ENCODE measurements at regions not wholly inside any gene's neighbourhood (a gene's known extent, or its start where the extent isn't known, plus 50 kb on each side); places are given as distances from the start of the nearest gene placed in this dataset.

GRCh38 chr6:103895136-103895535 is 964.6 kb downstream of the HACE1 start:
- Histone ChIP-seq H3K27ac (ENCODE audit: low read depth, low read length) (no peak overlapping the region), H3K4me2 (ENCODE audit: insufficient read depth in 1 of 2, low read depth in 2 of 2, low read length in 2 of 2) (no peak overlapping the region), H3K79me2 (ENCODE audit: control insufficient read depth in 1 of 2, insufficient read depth in 2 of 2, low read length in 2 of 2) (no peaks in the 10 kb centered on the region), H3K14ac (ENCODE audit: insufficient read length) (no peak overlapping the region), H3K4me3 (ENCODE audit: extremely low read depth in 1 of 4, insufficient read depth in 2 of 4, low read depth in 3 of 4, low read length in 4 of 4) (no peak overlapping the region), H4K20me1 (replicated peaks in 1 of 2; ENCODE audit: control insufficient read depth in 1 of 2, insufficient read depth in 2 of 2, low read length in 2 of 2) (no peaks in the 10 kb centered on the region), H2BK120ac (replicated peaks; ENCODE audit: low read depth, low read length) (no peak overlapping the region), H3K23ac (ENCODE audit: insufficient read length) (no peak overlapping the region), H2AFZ (ENCODE audit: low read length) (no peak overlapping the region), H2BK5ac (ENCODE audit: low read depth, low read length) (no peak overlapping the region), H3K4me1 (replicated peaks in 1 of 4; ENCODE audit: control insufficient read depth in 3 of 4, insufficient read depth in 4 of 4, low read length in 3 of 4) (no peaks in the 10 kb centered on the region), H4K91ac (replicated peaks; ENCODE audit: insufficient read length, low read length) (no peak overlapping the region), H3K27me3 (replicated peaks in 1 of 4; ENCODE audit: control insufficient read depth in 3 of 4, extremely low read depth in 1 of 4, insufficient read depth in 3 of 4, low read length in 3 of 4) (no peaks in the 10 kb centered on the region), H2AK5ac (ENCODE audit: low read depth, low read length) (no peak overlapping the region), H4K5ac (ENCODE audit: insufficient read length, low read depth, low read length) (no peak overlapping the region), H4K8ac (ENCODE audit: extremely low read depth, insufficient read depth, low read length) (no peak overlapping the region), H2BK12ac (ENCODE audit: low read depth, low read length) (no peak overlapping the region), H3K4ac (replicated peaks; ENCODE audit: insufficient read length, low read depth, low read length) (no peak overlapping the region), H3K9me3 (ENCODE audit: insufficient read depth in 2 of 2, low read depth in 1 of 2, low read length in 1 of 2) (no peaks in the 10 kb centered on the region), H3K18ac (ENCODE audit: extremely low read depth, low read length) (no peak overlapping the region), H2BK20ac (ENCODE audit: low read length) (no peak overlapping the region), H3K9ac (replicated peaks in 1 of 4; ENCODE audit: extremely low read depth in 1 of 4, low read depth in 3 of 4, low read length in 3 of 4) (no peak overlapping the region), H3K56ac (replicated peaks; ENCODE audit: insufficient read length, low read depth, low read length) (no peak overlapping the region), H3K23me2 (ENCODE audit: low read depth, low read length) (no peaks in the 10 kb centered on the region), H3K36me3 (ENCODE audit: control insufficient read depth in 2 of 4, insufficient read depth in 4 of 4, low read length in 3 of 4) (no peaks in the 10 kb centered on the region), H2BK15ac (ENCODE audit: low read length) (no peak overlapping the region), H3K79me1 (ENCODE audit: low read depth, low read length) (no peaks in the 10 kb centered on the region)
- TF ChIP-seq ASH2L (IDR thresholded peaks at IDR 0.05; ENCODE audit: low read length): no peak
- no peak for TF ChIP-seq SIRT6 (IDR thresholded peaks at IDR 0.05; ENCODE audit: low read length)
- no peak for TF ChIP-seq E2F6 (IDR thresholded peaks at IDR 0.05)
- TF ChIP-seq FOSL1 (IDR thresholded peaks at IDR 0.05; ENCODE audit: insufficient read depth, low read depth, low read length): no peak
- no peak for TF ChIP-seq TAF1 (IDR thresholded peaks at IDR 0.05; ENCODE audit: low read depth, low read length)
- TF ChIP-seq SP1 (IDR thresholded peaks at IDR 0.05; ENCODE audit: low read depth, low read length): no peak
- no peak for TF ChIP-seq JUND (IDR thresholded peaks at IDR 0.05; ENCODE audit: low read length)
- TF ChIP-seq KDM5A (IDR thresholded peaks at IDR 0.05; ENCODE audit: low read length): no peak
- TF ChIP-seq ZNF274 (IDR thresholded peaks at IDR 0.05; ENCODE audit: borderline replicate concordance, extremely low read depth, low read length): no peak
- ChIA-PET POLR2A (ENCODE audit: partially characterized antibody) (no interaction called here), CTCF (ENCODE audit: partially characterized antibody) (no interaction called here)
- FAIRE-seq (no peak), DNase-seq (ENCODE audit: low read depth in 1 of 2, low spot score in 2 of 2) (no peak)
- WGBS, 2 experiments (ENCODE audit: extremely low coverage in 1 of 2, insufficient coverage in 1 of 2, insufficient read length in 1 of 2, insufficient replicate concordance in 2 of 2, low coverage in 1 of 2, low lambda C conversion rate in 2 of 2, missing lambda C conversion rate in 1 of 2): 82% methylated on average over 2 of the region's 2 CpGs; no CpG with 5 or more reads in 1 of the 2 experiments

Data from H1 (cell line).